ENCODE measurements at regions not wholly inside any gene's neighbourhood (a gene's known extent, or its start where the extent isn't known, plus 50 kb on each side); places are given as distances from the start of the nearest gene placed in this dataset.

GRCh38 chr19:31639306-31639705 is 290.1 kb upstream of the TSHZ3 start:
- TF ChIP-seq RARB (CRISPR knock-in tag; IDR thresholded peaks at IDR 0.05): no peak
- no peak for TF ChIP-seq CSRNP3 (CRISPR knock-in tag; IDR thresholded peaks at IDR 0.05)
- TF ChIP-seq ZFP3 (CRISPR knock-in tag; IDR thresholded peaks at IDR 0.05): no peak
- TF ChIP-seq PPARA (CRISPR knock-in tag; IDR thresholded peaks at IDR 0.05; ENCODE audit: borderline replicate concordance): no peak
- TF ChIP-seq CSDC2 (CRISPR knock-in tag; IDR thresholded peaks at IDR 0.05): no peak
- no peak for TF ChIP-seq PATZ1 (CRISPR knock-in tag; IDR thresholded peaks at IDR 0.05; ENCODE audit: borderline replicate concordance)
- TF ChIP-seq SNAI2 (CRISPR knock-in tag; IDR thresholded peaks at IDR 0.05): no peak
